Spleen (tissue), 11 donors: ENCODE measurements at regions not wholly inside any gene's neighbourhood (a gene's known extent, or its start where the extent isn't known, plus 50 kb on each side); places are given as distances from the start of the nearest gene placed in this dataset.
A peak's percentile ranks its signal among the peaks of the same experiment; 100 is the strongest.
"Not testable (repeated sequence)": the region's sequence is repeated elsewhere in the genome, so short reads cannot be mapped to it uniquely, and the experiment has no call there.

Experiments
- DNase-seq: peaks from one replicate; pipeline ENCODE4 v3.0.0-alpha.2; 2020
- H3K27ac ChIP-seq, 8 donors: fragments of 200-600 bp; sonication (generic) in 7 of 8; 1 replicate in 4 of 8; 2 replicates in 4 of 8; pipeline versions ENCODE4 v1.5.0 to v1.8.0; 2016 to 2021; ENCODE audit warnings: inconsistent platforms in 4 of 8, mild to moderate bottlenecking in 4 of 8, moderate library complexity in 1 of 8
- H3K27me3 ChIP-seq, 7 donors: fragments of 200-600 bp; sonication (generic) in 6 of 7; replicated peaks in 1 of 7; 1 replicate in 4 of 7; 2 replicates in 3 of 7; pipeline versions ENCODE4 v1.5.0 to v1.8.0; 2016 to 2021; ENCODE audit warnings: inconsistent platforms in 3 of 7, mild to moderate bottlenecking in 1 of 7
- H3K36me3 ChIP-seq, 6 donors: fragments of 200-600 bp; sonication (generic) in 5 of 6; 1 replicate in 4 of 6; 2 replicates in 2 of 6; pipeline versions ENCODE4 v1.5.0 to v1.8.0; 2016 to 2021; ENCODE audit warnings: inconsistent platforms in 2 of 6
- H3K4me1 ChIP-seq, 6 donors: fragments of 200-600 bp; sonication (generic) in 5 of 6; 1 replicate in 3 of 6; 2 replicates in 3 of 6; pipeline versions ENCODE4 v1.5.0 to v1.8.0; 2016 to 2021; ENCODE audit warnings: inconsistent platforms in 3 of 6
- H3K4me3 ChIP-seq, 8 donors: fragments of 200-600 bp; sonication (generic) in 7 of 8; 1 replicate in 4 of 8; 2 replicates in 4 of 8; pipeline versions ENCODE4 v1.5.0 to v1.8.0; 2016 to 2021; ENCODE audit warnings: inconsistent platforms in 4 of 8, mild to moderate bottlenecking in 4 of 8, moderate library complexity in 2 of 8
- H3K9me3 ChIP-seq, 8 donors: fragments of 200-600 bp; sonication (generic) in 7 of 8; 1 replicate in 4 of 8; 2 replicates in 4 of 8; pipeline versions ENCODE4 v1.5.0 to v1.8.0; 2016 to 2021; ENCODE audit warnings: inconsistent platforms in 4 of 8
- POLR2A ChIP-seq, 3 donors: fragments of 450-650 bp; IDR thresholded peaks; one replicate each; pipeline ENCODE4 v1.5.1; 2017; ENCODE audit warnings: antibody characterized with exemption in 3 of 3, mild to moderate bottlenecking in 1 of 3
- POLR2AphosphoS5 ChIP-seq, 3 donors: sonication (generic); formaldehyde crosslinking; IDR thresholded peaks; one replicate each; pipeline ENCODE4 v1.5.1; 2017; ENCODE audit warnings: antibody characterized with exemption in 3 of 3
- WGBS, 5 donors: extraction: QIAGEN DNeasy Blood & Tissue Kit in 3 of 5; methylation state at CpG; one replicate each; pipeline versions ENCODE4 v1.1.5 to v1.1.7; 2013 to 2018; 5-methylcytosine and 5-hydroxymethylcytosine counted together
- intact Hi-C: fragments of 100-400 bp; cut with DNase I; formaldehyde crosslinking; loops from one replicate; pipeline ENCODE4 v1.15.0; 2023; ENCODE audit warnings: low total_unique reads
- TF ChIP-seq, protein P1 (sequence below), 11 experiments: fragments of 200-600 bp in 7 of 11; fragments of 450-650 bp in 4 of 11; sonication (generic) in 4 of 11; IDR thresholded peaks in 8 of 11; conservative IDR thresholded peaks in 3 of 11; 1 replicate in 7 of 11; 2 replicates in 4 of 11; pipeline versions ENCODE4 v1.4.0 to v1.8.0; 2016 to 2021; ENCODE audit warnings: antibody characterized with exemption in 11 of 11, inconsistent platforms in 4 of 11, mild to moderate bottlenecking in 1 of 11
- donor health status: healthy with polysubstance abuse.
- donor health status: DM: no; HTN: no; CAD: no; lungs with moderate emphysema.
- donor health status: DM: no; HTN: no; CAD: no.
- donor health status: Bipolar disorder and iron deficiency.
- donor health status: healthy.
- donor health status: DM: no; HTN: no; CAD: no.
- donor health status: DM: yes; HTN: yes; CAD: no.

- Histone ChIP-seq H3K4me3 (no peak overlapping the region), H3K36me3 (no peaks in the 10 kb centered on the region), H3K27me3 (no peaks in the 10 kb centered on the region), H3K9me3 (peaks cover 0 to 8% (median 0%) of the 10 kb centered on the region in 8 donors), H3K27ac (peak overlapping the region in 5 of 8 donors; percentile 22 to 53 (median 31)), H3K4me1 (peaks cover 0 to 21% (median 0%) of the 10 kb centered on the region in 6 donors)
- no peak for DNase-seq
- intact Hi-C loops = no loop called here
- TF ChIP-seq POLR2A (IDR thresholded peaks at IDR 0.05) (no peak), POLR2AphosphoS5 (IDR thresholded peaks at IDR 0.05) (no peak)
- TF ChIP-seq, protein P1, sequence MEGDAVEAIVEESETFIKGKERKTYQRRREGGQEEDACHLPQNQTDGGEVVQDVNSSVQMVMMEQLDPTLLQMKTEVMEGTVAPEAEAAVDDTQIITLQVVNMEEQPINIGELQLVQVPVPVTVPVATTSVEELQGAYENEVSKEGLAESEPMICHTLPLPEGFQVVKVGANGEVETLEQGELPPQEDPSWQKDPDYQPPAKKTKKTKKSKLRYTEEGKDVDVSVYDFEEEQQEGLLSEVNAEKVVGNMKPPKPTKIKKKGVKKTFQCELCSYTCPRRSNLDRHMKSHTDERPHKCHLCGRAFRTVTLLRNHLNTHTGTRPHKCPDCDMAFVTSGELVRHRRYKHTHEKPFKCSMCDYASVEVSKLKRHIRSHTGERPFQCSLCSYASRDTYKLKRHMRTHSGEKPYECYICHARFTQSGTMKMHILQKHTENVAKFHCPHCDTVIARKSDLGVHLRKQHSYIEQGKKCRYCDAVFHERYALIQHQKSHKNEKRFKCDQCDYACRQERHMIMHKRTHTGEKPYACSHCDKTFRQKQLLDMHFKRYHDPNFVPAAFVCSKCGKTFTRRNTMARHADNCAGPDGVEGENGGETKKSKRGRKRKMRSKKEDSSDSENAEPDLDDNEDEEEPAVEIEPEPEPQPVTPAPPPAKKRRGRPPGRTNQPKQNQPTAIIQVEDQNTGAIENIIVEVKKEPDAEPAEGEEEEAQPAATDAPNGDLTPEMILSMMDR (IDR thresholded peaks at IDR 0.05 in 8 of 11, conservative IDR thresholded peaks at IDR 0.05 in 3 of 11) = no peak
- 21 to 71% (median 59%) methylated on average over 1 of the region's 1 CpG for WGBS, 5 donors
Observed at GRCh38 chr11:101797335-101797734, 117.5 kb upstream of the CEP126 start.

DNA sequence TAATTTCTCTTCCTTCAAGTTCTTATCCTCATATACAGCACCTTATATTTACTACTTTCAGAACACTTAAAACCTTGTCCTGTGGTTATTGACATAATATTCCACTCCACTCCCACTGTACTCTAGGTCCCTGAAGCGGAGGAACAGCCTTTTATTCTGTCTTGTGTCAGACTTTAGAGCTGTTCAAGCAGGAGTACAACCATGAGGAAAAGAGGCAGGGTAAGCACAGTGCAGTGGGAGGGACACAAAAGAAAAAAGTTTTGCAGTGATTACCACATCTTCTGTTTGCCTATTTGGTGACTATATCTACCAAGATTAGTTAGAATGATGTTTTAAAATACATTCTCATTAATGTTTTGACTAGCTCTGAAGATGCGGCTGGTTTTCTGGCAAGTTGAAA is 122.0 kb upstream of the CEP126 start:
- Histone ChIP-seq H3K36me3 (no peaks in the 10 kb centered on the region), H3K4me1 (peaks cover 0 to 9% (median 0%) of the 10 kb centered on the region in 6 donors), H3K9me3 (no peaks in the 10 kb centered on the region), H3K27ac (no peak overlapping the region), H3K27me3 (no peaks in the 10 kb centered on the region), H3K4me3 (no peak overlapping the region)
- intact Hi-C loops = no loop called here
- no peak for DNase-seq
- WGBS, 5 donors = 62 to 76% (median 71%) methylated on average over 2 of the region's 2 CpGs
- TF ChIP-seq, protein P1 (IDR thresholded peaks at IDR 0.05 in 8 of 11, conservative IDR thresholded peaks at IDR 0.05 in 3 of 11) = no peak
- TF ChIP-seq POLR2AphosphoS5 (IDR thresholded peaks at IDR 0.05) (no peak), POLR2A (IDR thresholded peaks at IDR 0.05) (no peak)

GRCh38 chr11:101786916-101787315 is 127.9 kb upstream of the CEP126 start:
- WGBS, 5 donors = 44 to 83% (median 58%) methylated on average over 1 of the region's 1 CpG
- no peak overlapping the region for H3K4me3 ChIP-seq
- intact Hi-C loops = no loop called here

DNA sequence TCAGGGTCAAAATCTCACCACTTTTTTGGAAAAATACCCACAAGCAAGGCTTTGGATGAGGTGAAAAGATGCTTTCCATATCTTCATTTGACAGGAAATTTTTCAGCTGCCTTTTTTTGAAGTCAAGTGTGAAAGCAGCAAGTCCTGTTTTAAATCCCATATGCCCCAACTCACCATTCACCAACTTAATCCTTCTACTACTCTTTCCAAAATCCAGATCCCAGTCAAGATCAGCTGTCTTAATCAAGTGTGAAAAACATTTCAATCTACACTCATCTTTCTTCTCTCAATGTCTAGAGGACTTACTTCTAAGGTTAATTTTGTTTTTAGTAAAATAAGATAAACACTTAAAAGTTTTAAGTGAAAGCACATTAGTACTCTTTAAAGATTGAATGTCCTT is 128.4 kb upstream of the CEP126 start:
- H3K27me3 ChIP-seq = no peaks in the 10 kb centered on the region
- no peak overlapping the region for H3K27ac ChIP-seq
- no peak for DNase-seq
- H3K4me1 ChIP-seq = no peaks in the 10 kb centered on the region
- TF ChIP-seq, protein P1 (IDR thresholded peaks at IDR 0.05 in 8 of 11, conservative IDR thresholded peaks at IDR 0.05 in 3 of 11) = no peak
- TF ChIP-seq POLR2AphosphoS5 (IDR thresholded peaks at IDR 0.05) (no peak), POLR2A (IDR thresholded peaks at IDR 0.05) (no peak)
- H3K36me3 ChIP-seq = no peaks in the 10 kb centered on the region
- H3K4me3 ChIP-seq = no peak overlapping the region
- intact Hi-C loops = no loop called here
- H3K9me3 ChIP-seq = peaks cover 0 to 18% (median 5%) of the 10 kb centered on the region in 8 donors

More at GRCh38 chr11:101786916-101787315, 127.9 kb upstream of the CEP126 start:
- TF ChIP-seq POLR2A (IDR thresholded peaks at IDR 0.05) = no peak
- TF ChIP-seq, protein P1 (IDR thresholded peaks at IDR 0.05 in 8 of 11, conservative IDR thresholded peaks at IDR 0.05 in 3 of 11) = no peak
- TF ChIP-seq POLR2AphosphoS5 (IDR thresholded peaks at IDR 0.05) = no peak
- Histone ChIP-seq H3K9me3 (peaks cover 0 to 13% (median 3%) of the 10 kb centered on the region in 8 donors), H3K27me3 (no peaks in the 10 kb centered on the region), H3K36me3 (no peaks in the 10 kb centered on the region), H3K4me1 (no peaks in the 10 kb centered on the region), H3K27ac (no peak overlapping the region)
- no peak for DNase-seq

DNA sequence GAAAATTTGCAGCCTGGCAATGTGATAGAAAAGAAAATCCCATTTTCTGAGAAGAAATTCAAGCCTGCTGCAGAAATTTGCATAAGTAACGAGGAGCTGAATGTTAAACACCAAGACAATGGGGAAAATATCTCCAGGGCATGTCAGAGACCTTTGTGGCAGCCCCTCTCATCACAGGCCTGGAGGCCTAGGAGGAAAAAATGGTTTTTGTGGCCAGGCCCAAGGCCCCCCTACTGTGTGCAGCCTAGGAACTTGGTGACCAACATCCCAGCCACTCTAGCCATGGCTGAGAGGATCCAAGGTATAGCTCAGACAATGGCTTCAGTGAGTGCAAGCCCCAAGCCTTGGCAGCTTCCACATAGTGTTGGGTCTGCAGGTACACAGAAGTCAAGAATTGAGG is 135.6 kb upstream of the CEP126 start:
- DNase-seq, H3K4me3 ChIP-seq, intact Hi-C loops, H3K27me3 ChIP-seq, H3K36me3 ChIP-seq, H3K4me1 ChIP-seq, H3K27ac ChIP-seq: not testable (repeated sequence)
- peaks cover 0 to 57% (median 34%) of the 10 kb centered on the region in 8 donors for H3K9me3 ChIP-seq
- 32 to 60% (median 53%) methylated on average over 1 of the region's 1 CpG for WGBS, 5 donors
